H1 (cell line): ENCODE measurements at regions not wholly inside any gene's neighbourhood (a gene's known extent, or its start where the extent isn't known, plus 50 kb on each side); places are given as distances from the start of the nearest gene placed in this dataset.

ENCODE experiments used
- CTCF ChIA-PET: fragments of 300-600 bp; sonication (Branson Sonifier 250); formaldehyde crosslinking; loops from one replicate; lab custom pipeline; 2021; ENCODE audit not compliant: partially characterized antibody; lab: Charles Lee
- POLR2A ChIA-PET: fragments of 300-600 bp; sonication (Branson Sonifier 250); formaldehyde crosslinking; loops from one replicate; lab custom pipeline; 2021; ENCODE audit warnings: inconsistent platforms; ENCODE audit not compliant: partially characterized antibody; lab: Charles Lee
- DNase-seq, 2 experiments: peaks; one replicate each; pipeline versions ENCODE4 v3.0.0 to v3.0.0-alpha.2; 2010 to 2022; ENCODE audit warnings: low spot score in 2 of 2, low read depth in 1 of 2, mixed read lengths in 1 of 2
- FAIRE-seq: peaks from 2 replicates; lab custom pipeline; 2011; peaks lifted over from hg19 to GRCh38; lab: Jason Lieb, UNC
- H2AFZ ChIP-seq: 2 replicates; pipeline ENCODE4 v1.8.1; 2012; ENCODE audit warnings: low read length, inconsistent platforms
- H2AK5ac ChIP-seq: 2 replicates; pipeline ENCODE4 v1.6.1; 2013; ENCODE audit warnings: low read depth, low read length
- H2BK120ac ChIP-seq: replicated peaks from 2 replicates; pipeline ENCODE3; 2013; ENCODE audit warnings: low read depth, low read length, inconsistent platforms
- H2BK12ac ChIP-seq: 2 replicates; pipeline ENCODE4 v1.6.1; 2013; ENCODE audit warnings: low read depth, low read length
- H2BK15ac ChIP-seq: 2 replicates; pipeline ENCODE4 v1.6.1; 2013; ENCODE audit warnings: low read length
- H2BK20ac ChIP-seq: 2 replicates; pipeline ENCODE4 v1.6.1; 2013; ENCODE audit warnings: low read length
- H2BK5ac ChIP-seq: 2 replicates; pipeline ENCODE4 v1.6.1; 2013; ENCODE audit warnings: low read depth, low read length
- H3K14ac ChIP-seq: 2 replicates; pipeline ENCODE4 v1.6.1; 2013; ENCODE audit warnings: inconsistent platforms; ENCODE audit not compliant: insufficient read length
- H3K18ac ChIP-seq: 2 replicates; pipeline ENCODE4 v1.6.1; 2013; ENCODE audit warnings: low read length; ENCODE audit errors: extremely low read depth
- H3K23ac ChIP-seq: 2 replicates; pipeline ENCODE4 v1.6.1; 2013; ENCODE audit warnings: inconsistent platforms; ENCODE audit not compliant: insufficient read length
- H3K23me2 ChIP-seq: 2 replicates; pipeline ENCODE4 v1.6.1; 2013; ENCODE audit warnings: low read depth, low read length
- H3K27ac ChIP-seq: 2 replicates; pipeline ENCODE4 v1.6.1; 2011; ENCODE audit warnings: low read depth, low read length, inconsistent platforms
- H3K27me3 ChIP-seq, 4 experiments: replicated peaks in 1 of 4; 1 replicate in 1 of 4; 2 replicates in 3 of 4; pipeline versions ENCODE4 v1.6.1 to v1.8.1; 2011 to 2013; ENCODE audit warnings: low read length in 3 of 4, mild to moderate bottlenecking in 3 of 4, inconsistent platforms in 2 of 4, mixed read lengths in 2 of 4, moderate library complexity in 1 of 4; ENCODE audit not compliant: control insufficient read depth in 3 of 4, insufficient read depth in 3 of 4; ENCODE audit errors: extremely low read depth in 1 of 4
- H3K36me3 ChIP-seq, 4 experiments: 2 replicates each; pipeline versions ENCODE4 v1.6.1 to v1.8.1; 2011 to 2013; ENCODE audit warnings: mild to moderate bottlenecking in 4 of 4, low read length in 3 of 4, moderate library complexity in 2 of 4, control low read depth in 1 of 4, inconsistent platforms in 1 of 4; ENCODE audit not compliant: insufficient read depth in 4 of 4, control insufficient read depth in 2 of 4
- H3K4ac ChIP-seq: replicated peaks from 2 replicates; pipeline ENCODE3; 2013; ENCODE audit warnings: low read length, low read depth, mixed read lengths, inconsistent platforms; ENCODE audit not compliant: insufficient read length
- H3K4me1 ChIP-seq, 4 experiments: replicated peaks in 1 of 4; 1 replicate in 1 of 4; 2 replicates in 3 of 4; pipeline versions ENCODE4 v1.6.1 to v1.8.1; 2011 to 2013; ENCODE audit warnings: low read length in 3 of 4, inconsistent platforms in 2 of 4, mixed read lengths in 1 of 4; ENCODE audit not compliant: insufficient read depth in 4 of 4, control insufficient read depth in 3 of 4
- H3K4me2 ChIP-seq, 2 experiments: 2 replicates each; pipeline versions ENCODE4 v1.6.1 to v1.8.1; 2011 to 2013; ENCODE audit warnings: low read depth in 2 of 2, low read length in 2 of 2, control low read depth in 1 of 2, inconsistent platforms in 1 of 2, mild to moderate bottlenecking in 1 of 2; ENCODE audit not compliant: insufficient read depth in 1 of 2
- H3K4me3 ChIP-seq, 4 experiments: fragments of 200-600, 300-600 bp in 1 of 4; sonication (generic), shearing (Covaris generic), sonication (Bioruptor Twin) in 1 of 4; 2 replicates each; pipeline versions ENCODE4 v1.5.1 to v1.8.1; 2011 to 2016; ENCODE audit warnings: low read length in 4 of 4, low read depth in 3 of 4, control low read depth in 2 of 4, inconsistent platforms in 2 of 4, mild to moderate bottlenecking in 2 of 4, mixed read lengths in 1 of 4, moderate library complexity in 1 of 4; ENCODE audit not compliant: insufficient read depth in 2 of 4; ENCODE audit errors: extremely low read depth in 1 of 4
- H3K56ac ChIP-seq: replicated peaks from 2 replicates; pipeline ENCODE3; 2013; ENCODE audit warnings: low read depth, mild to moderate bottlenecking, mixed read lengths, low read length, inconsistent platforms; ENCODE audit not compliant: insufficient read length
- H3K79me1 ChIP-seq: 2 replicates; pipeline ENCODE4 v1.6.1; 2013; ENCODE audit warnings: low read depth, low read length, control low read depth
- H3K79me2 ChIP-seq, 2 experiments: 2 replicates each; pipeline versions ENCODE4 v1.6.1 to v1.8.1; 2012 to 2013; ENCODE audit warnings: low read length in 2 of 2, mild to moderate bottlenecking in 2 of 2, inconsistent platforms in 1 of 2; ENCODE audit not compliant: insufficient read depth in 2 of 2, control insufficient read depth in 1 of 2
- H3K9ac ChIP-seq, 4 experiments: replicated peaks in 1 of 4; 1 replicate in 1 of 4; 2 replicates in 3 of 4; pipeline versions ENCODE4 v1.6.1 to v1.8.1; 2011 to 2013; ENCODE audit warnings: low read depth in 3 of 4, low read length in 3 of 4, control low read depth in 2 of 4, mild to moderate bottlenecking in 2 of 4, moderate library complexity in 2 of 4, inconsistent platforms in 1 of 4; ENCODE audit errors: extremely low read depth in 1 of 4
- H3K9me3 ChIP-seq, 2 experiments: 2 replicates each; pipeline versions ENCODE4 v1.6.1 to v1.8.1; 2012 to 2013; ENCODE audit warnings: mild to moderate bottlenecking in 2 of 2, moderate library complexity in 2 of 2, control low read depth in 1 of 2, inconsistent platforms in 1 of 2, low read depth in 1 of 2, low read length in 1 of 2, mixed read lengths in 1 of 2; ENCODE audit not compliant: insufficient read depth in 2 of 2
- H4K20me1 ChIP-seq, 2 experiments: replicated peaks in 1 of 2; 2 replicates each; pipeline versions ENCODE3 to v1.8.1; 2011 to 2013; ENCODE audit warnings: inconsistent platforms in 2 of 2, low read length in 2 of 2, mild to moderate bottlenecking in 1 of 2; ENCODE audit not compliant: insufficient read depth in 2 of 2, control insufficient read depth in 1 of 2
- H4K5ac ChIP-seq: 2 replicates; pipeline ENCODE4 v1.6.1; 2013; ENCODE audit warnings: low read length, low read depth, mixed read lengths, inconsistent platforms; ENCODE audit not compliant: insufficient read length
- H4K8ac ChIP-seq: 2 replicates; pipeline ENCODE4 v1.8.0; 2013; ENCODE audit warnings: mild to moderate bottlenecking, moderate library complexity, low read length, inconsistent platforms; ENCODE audit not compliant: insufficient read depth; ENCODE audit errors: extremely low read depth
- H4K91ac ChIP-seq: replicated peaks from 2 replicates; pipeline ENCODE3; 2013; ENCODE audit warnings: low read length, mixed read lengths, inconsistent platforms; ENCODE audit not compliant: insufficient read length
- WGBS, 2 experiments: shearing (Covaris generic) in 1 of 2; methylation state at CpG; one replicate each; pipeline versions ENCODE4 v1.1.6 to v1.1.7; 2013 to 2015; ENCODE audit warnings: low lambda C conversion rate in 2 of 2, mixed read lengths in 2 of 2, inconsistent platforms in 1 of 2, low coverage in 1 of 2, missing lambda C conversion rate in 1 of 2; ENCODE audit not compliant: insufficient replicate concordance in 2 of 2, insufficient coverage in 1 of 2, insufficient read length in 1 of 2; ENCODE audit errors: extremely low coverage in 1 of 2, missing lambda C conversion rate in 1 of 2; 5-methylcytosine and 5-hydroxymethylcytosine counted together

DNA sequence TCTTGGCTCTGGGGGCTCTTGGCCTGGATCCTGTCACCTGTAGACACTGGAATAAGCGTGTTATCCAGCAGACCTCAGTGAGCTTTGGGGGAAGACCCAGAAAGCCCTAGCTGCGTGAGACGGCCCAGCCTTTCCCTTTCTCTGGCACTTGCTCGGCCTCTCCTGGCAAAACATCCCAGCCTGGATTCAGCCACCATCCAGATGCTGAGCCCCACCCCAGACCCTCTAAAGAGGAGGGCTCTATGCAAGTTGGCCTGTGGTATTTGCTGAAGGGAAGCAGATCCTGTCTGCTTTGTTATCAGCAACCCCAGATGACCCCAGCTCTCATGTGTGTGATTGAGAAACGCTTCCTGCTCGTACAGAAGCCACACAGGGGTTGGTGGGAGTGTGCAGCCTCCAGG is 267.2 kb downstream of the FAM43A start:
- Histone ChIP-seq H2AK5ac (no peak overlapping the region), H3K79me1 (no peaks in the 10 kb centered on the region), H4K5ac (no peak overlapping the region), H3K9me3 (peaks cover 0 to 3% of the 10 kb centered on the region in 2 experiments; a peak in 1 of 4 replicates), H3K56ac (no peak overlapping the region), H2BK12ac (no peak overlapping the region), H2BK15ac (no peak overlapping the region), H3K27ac (no peak overlapping the region), H3K4ac (no peak overlapping the region), H3K79me2 (no peaks in the 10 kb centered on the region), H3K4me3 (no peak overlapping the region), H3K36me3 (no peaks in the 10 kb centered on the region), H2AFZ (no peak overlapping the region), H2BK5ac (no peak overlapping the region), H3K23ac (no peak overlapping the region), H4K8ac (no peak overlapping the region), H2BK120ac (no peak overlapping the region), H4K20me1 (no peaks in the 10 kb centered on the region), H4K91ac (no peak overlapping the region), H3K4me2 (no peak overlapping the region), H3K4me1 (peaks cover 0 to 3% (median 0%) of the 10 kb centered on the region in 4 experiments; a peak in 1 of 7 replicates), H3K9ac (no peak overlapping the region), H2BK20ac (no peak overlapping the region), H3K14ac (no peak overlapping the region), H3K23me2 (no peaks in the 10 kb centered on the region), H3K18ac (no peak overlapping the region), H3K27me3 (no peaks in the 10 kb centered on the region; a peak in 1 of 7 replicates)
- POLR2A ChIA-PET = no interaction called here
- WGBS, 2 experiments = 93% methylated on average over 6 of the region's 6 CpGs; no CpG with 5 or more reads in 1 of the 2 experiments
- FAIRE-seq (no peak), DNase-seq (no peak)
- CTCF ChIA-PET = interaction anchor here (1.0 to 3.3 kb wide), 12 partner anchors 11 to 306 kb away, joined by 3 to 24 read pairs (median 4); no protein-coding TSS in a partner anchor
